ENCODE measurements at regions not wholly inside any gene's neighbourhood (a gene's known extent, or its start where the extent isn't known, plus 50 kb on each side); places are given as distances from the start of the nearest gene placed in this dataset.

DNA sequence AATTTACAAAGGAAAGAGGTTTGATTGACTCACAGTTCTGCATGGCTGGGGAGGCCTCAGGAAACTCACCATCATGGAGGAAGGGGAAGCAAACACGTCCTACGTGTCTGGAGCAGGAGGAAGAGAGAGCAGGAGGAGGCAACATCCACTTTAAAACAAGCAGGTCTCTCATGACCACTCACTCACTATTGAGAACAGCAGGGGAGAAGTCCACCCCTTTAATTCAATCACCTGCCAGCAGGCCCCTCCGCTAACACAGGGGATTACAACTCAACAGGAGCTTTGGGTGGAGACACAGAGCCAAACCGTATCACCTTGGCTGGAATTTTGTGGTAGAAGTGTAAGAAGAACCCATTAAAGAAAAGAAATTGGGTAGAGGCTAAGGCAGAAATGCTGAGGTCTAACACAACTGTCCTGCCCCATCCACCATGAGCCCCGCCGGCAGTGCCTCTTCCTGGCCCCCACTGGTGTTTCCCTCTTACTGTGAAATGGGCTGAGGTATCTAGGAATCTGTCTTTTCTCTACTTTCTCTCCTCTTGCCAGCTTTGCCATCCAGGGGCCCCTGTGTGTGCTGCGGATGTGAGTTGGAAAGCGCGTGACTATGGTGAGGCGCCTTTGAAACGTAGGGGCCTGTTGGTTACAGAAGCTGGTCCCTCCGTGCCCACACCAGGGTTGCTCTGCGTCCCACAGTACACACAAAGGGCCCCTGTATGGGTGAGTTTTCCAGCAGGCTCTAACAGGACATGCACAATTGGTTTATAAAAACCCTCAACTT lies 108.0 kb upstream of the TMEM132D start:
- no peak overlapping the region for H3K27ac Mint-ChIP-seq
- H3K4me1 Mint-ChIP-seq (ENCODE audit: low read depth), result no peaks in the 10 kb centered on the region
- H3K4me3 Mint-ChIP-seq (ENCODE audit: low read depth), result no peak overlapping the region
- TF ChIP-seq CTCF (IDR thresholded peaks at IDR 0.05; ENCODE audit: unreplicated experiment), result no peak
- no peaks in the 10 kb centered on the region for H3K9me3 Mint-ChIP-seq (ENCODE audit: low read depth)
- peaks cover 41% of the 10 kb centered on the region for H3K27me3 Mint-ChIP-seq
- DNase-seq (ENCODE audit: low spot score, unreplicated experiment), result no peak
- H3K36me3 Mint-ChIP-seq (ENCODE audit: insufficient read depth), result no peaks in the 10 kb centered on the region

GRCh38 chr12:130013771-130014484 lies 110.1 kb upstream of the TMEM132D start:
- Mint-ChIP-seq H3K9me3 (ENCODE audit: low read depth) (no peaks in the 10 kb centered on the region), H3K27ac (no peak overlapping the region), H3K4me3 (ENCODE audit: low read depth) (no peak overlapping the region), H3K27me3 (peaks cover 48% of the 10 kb centered on the region), H3K36me3 (ENCODE audit: insufficient read depth) (no peaks in the 10 kb centered on the region), H3K4me1 (ENCODE audit: low read depth) (no peaks in the 10 kb centered on the region)
- DNase-seq (ENCODE audit: low spot score, unreplicated experiment), result peak; percentile 69
- TF ChIP-seq CTCF (IDR thresholded peaks at IDR 0.05; ENCODE audit: unreplicated experiment), result peak; percentile 75

DNA sequence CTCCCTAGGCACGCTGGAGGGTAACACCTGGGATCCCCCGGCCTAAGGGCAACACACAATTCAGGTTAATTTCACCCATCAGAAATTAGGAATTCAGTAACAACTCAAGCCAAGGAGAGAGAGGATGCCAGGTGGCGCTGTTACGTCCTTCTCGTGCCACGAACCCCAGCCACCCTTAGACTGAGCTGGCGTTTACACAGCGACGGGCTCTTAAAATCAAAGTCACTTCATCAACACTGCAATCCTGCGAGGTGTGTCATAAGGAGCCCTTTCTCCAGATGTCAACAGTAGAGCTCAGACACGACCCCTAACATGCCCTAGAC lies 110.6 kb upstream of the TMEM132D start:
- Mint-ChIP-seq H3K4me3 (ENCODE audit: low read depth) (no peak overlapping the region), H3K9me3 (ENCODE audit: low read depth) (no peaks in the 10 kb centered on the region), H3K4me1 (ENCODE audit: low read depth) (no peaks in the 10 kb centered on the region), H3K27me3 (peaks cover 47% of the 10 kb centered on the region), H3K27ac (no peak overlapping the region), H3K36me3 (ENCODE audit: insufficient read depth) (no peaks in the 10 kb centered on the region)
- DNase-seq (ENCODE audit: low spot score, unreplicated experiment), result no peak
- no peak for TF ChIP-seq CTCF (IDR thresholded peaks at IDR 0.05; ENCODE audit: unreplicated experiment)

GRCh38 chr12:130016194-130016593 lies 112.4 kb upstream of the TMEM132D start:
- no peak for DNase-seq (ENCODE audit: low spot score, unreplicated experiment)
- no peak for TF ChIP-seq CTCF (IDR thresholded peaks at IDR 0.05; ENCODE audit: unreplicated experiment)
- H3K36me3 Mint-ChIP-seq (ENCODE audit: insufficient read depth), result no peaks in the 10 kb centered on the region
- no peak overlapping the region for H3K27ac Mint-ChIP-seq
- no peak overlapping the region for H3K4me3 Mint-ChIP-seq (ENCODE audit: low read depth)
- H3K9me3 Mint-ChIP-seq (ENCODE audit: low read depth), result no peaks in the 10 kb centered on the region
- H3K4me1 Mint-ChIP-seq (ENCODE audit: low read depth), result no peaks in the 10 kb centered on the region
- H3K27me3 Mint-ChIP-seq, result peaks cover 42% of the 10 kb centered on the region

GRCh38 chr12:130016986-130017385 lies 113.2 kb upstream of the TMEM132D start:
- Mint-ChIP-seq H3K27me3 (peaks cover 42% of the 10 kb centered on the region), H3K4me3 (ENCODE audit: low read depth) (no peak overlapping the region), H3K9me3 (ENCODE audit: low read depth) (no peaks in the 10 kb centered on the region), H3K36me3 (ENCODE audit: insufficient read depth) (no peaks in the 10 kb centered on the region), H3K4me1 (ENCODE audit: low read depth) (no peaks in the 10 kb centered on the region), H3K27ac (no peak overlapping the region)
- TF ChIP-seq CTCF (IDR thresholded peaks at IDR 0.05; ENCODE audit: unreplicated experiment), result no peak
- DNase-seq (ENCODE audit: low spot score, unreplicated experiment), result no peak

All from progenitor cell of endocrine pancreas (in vitro differentiated cells).